Bronchial epithelial cell (primary cell): ENCODE measurements at regions not wholly inside any gene's neighbourhood (a gene's known extent, or its start where the extent isn't known, plus 50 kb on each side); places are given as distances from the start of the nearest gene placed in this dataset.
"Not testable (repeated sequence)": the region's sequence is repeated elsewhere in the genome, so short reads cannot be mapped to it uniquely, and the experiment has no call there.

ENCODE experiments used
- DNase-seq: peaks from one replicate; pipeline ENCODE4 v3.0.0-alpha.2; 2010; ENCODE audit warnings: low read depth
- FAIRE-seq: peaks from 2 replicates; lab custom pipeline; 2011; peaks lifted over from hg19 to GRCh38; lab: Jason Lieb, UNC
- H3K27me3 ChIP-seq: 2 replicates; pipeline ENCODE4 v1.5.1; 2011; ENCODE audit warnings: low read length; ENCODE audit not compliant: control insufficient read depth, insufficient read depth
- H3K36me3 ChIP-seq: 2 replicates; pipeline ENCODE4 v1.5.1; 2011; ENCODE audit warnings: low read length; ENCODE audit not compliant: control insufficient read depth, insufficient read depth
- H3K4me3 ChIP-seq: 2 replicates; pipeline ENCODE4 v1.5.1; 2011; ENCODE audit warnings: mild to moderate bottlenecking, low read depth, low read length, control low read depth

DNA sequence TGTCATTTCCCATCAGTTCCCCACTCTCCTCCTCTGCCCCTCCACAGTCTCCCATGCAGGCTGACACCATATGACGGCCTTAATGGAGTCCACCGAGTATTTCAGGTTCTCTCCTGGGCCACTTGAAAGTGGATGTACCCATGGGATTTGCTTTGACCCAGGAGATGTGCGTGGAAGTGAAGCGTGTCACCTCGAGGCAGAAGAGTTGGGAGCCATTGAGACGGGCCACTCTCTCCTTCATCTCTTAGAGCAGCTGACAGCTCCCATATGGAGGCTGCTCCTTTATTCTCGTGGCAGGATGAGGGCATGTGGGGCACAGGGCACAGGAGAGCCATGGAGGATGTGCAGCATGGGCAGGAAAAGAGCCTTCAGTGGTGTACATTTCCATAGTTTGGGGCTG is 144.7 kb upstream of the CRYM start:
- not testable (repeated sequence) for H3K4me3 ChIP-seq, H3K36me3 ChIP-seq, DNase-seq, FAIRE-seq, H3K27me3 ChIP-seq

DNA sequence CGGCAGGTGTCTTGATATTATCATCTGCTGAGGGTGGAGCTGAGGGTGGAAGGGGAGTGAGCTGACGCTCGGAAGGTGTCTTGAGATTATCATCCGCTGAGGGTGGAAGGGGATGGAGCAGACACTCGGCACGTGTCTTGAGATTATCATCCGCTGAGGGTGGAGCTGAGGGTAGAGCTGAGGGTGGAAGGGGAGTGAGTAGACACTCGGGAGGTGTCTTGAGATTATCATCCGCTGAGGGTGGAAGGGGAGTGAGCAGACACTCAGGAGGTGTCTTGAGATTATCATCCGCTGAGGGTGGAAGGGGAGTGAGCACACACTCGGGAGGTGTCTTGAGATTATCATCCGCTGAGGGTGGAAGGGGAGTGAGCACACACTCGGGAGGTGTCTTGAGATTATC is 126.6 kb upstream of the CRYM start:
- H3K27me3 ChIP-seq, DNase-seq, H3K4me3 ChIP-seq, FAIRE-seq, H3K36me3 ChIP-seq: not testable (repeated sequence)

GRCh38 chr16:21397866-21398265 is 119.8 kb upstream of the CRYM start:
- not testable (repeated sequence) for H3K36me3 ChIP-seq, DNase-seq, H3K4me3 ChIP-seq, FAIRE-seq, H3K27me3 ChIP-seq

- H3K36me3 ChIP-seq, FAIRE-seq, DNase-seq, H3K27me3 ChIP-seq, H3K4me3 ChIP-seq: not testable (repeated sequence)
These were observed 118.5 kb upstream of the CRYM start for GRCh38 chr16:21396545-21396944.

DNA sequence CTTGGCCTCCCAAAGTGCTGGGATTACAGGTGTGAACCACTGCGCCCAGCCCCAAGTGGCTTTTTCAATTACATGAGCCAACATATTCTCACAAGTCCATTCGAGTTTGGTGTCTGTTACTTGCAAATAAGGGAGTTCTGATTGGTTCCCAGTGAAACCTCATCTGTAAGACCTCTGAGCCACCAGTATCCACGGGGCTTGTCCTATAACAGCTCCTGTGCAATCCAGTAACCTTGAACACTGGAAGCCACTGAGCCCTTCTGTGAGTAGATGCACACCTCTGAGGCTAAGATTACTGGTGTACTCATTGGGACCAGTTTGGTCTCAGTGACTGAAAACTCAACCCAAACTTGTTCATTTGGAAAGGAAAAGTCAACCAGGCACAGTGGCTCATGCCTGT is 112.5 kb upstream of the CRYM start:
- not testable (repeated sequence) for FAIRE-seq, DNase-seq, H3K27me3 ChIP-seq

GRCh38 chr16:21389860-21390259 is 111.8 kb upstream of the CRYM start:
- H3K36me3 ChIP-seq, H3K27me3 ChIP-seq, H3K4me3 ChIP-seq, FAIRE-seq, DNase-seq: not testable (repeated sequence)

More for the DNA sequence above, 112.5 kb upstream of the CRYM start:
- H3K36me3 ChIP-seq, H3K4me3 ChIP-seq: not testable (repeated sequence)

DNA sequence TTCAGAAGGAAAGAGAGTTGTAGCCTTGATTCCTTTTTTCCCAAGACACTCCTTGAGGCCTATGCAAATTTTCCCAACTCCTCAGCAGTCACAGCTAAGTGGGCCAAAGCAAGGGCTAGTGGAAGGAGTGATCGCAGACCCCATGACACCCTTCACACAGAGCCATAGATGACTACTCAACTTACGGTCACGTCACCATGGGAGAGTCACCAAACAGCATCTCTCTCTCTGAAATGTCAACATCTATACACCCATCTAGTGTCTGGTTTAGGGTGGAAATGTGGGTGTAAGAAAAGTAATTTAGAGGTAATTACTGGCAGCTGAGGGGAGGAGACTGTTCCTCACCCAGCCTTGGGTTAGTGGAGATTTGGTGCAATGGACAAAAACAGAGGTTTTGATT is 109.7 kb upstream of the CRYM start:
- DNase-seq, H3K4me3 ChIP-seq, H3K27me3 ChIP-seq, H3K36me3 ChIP-seq, FAIRE-seq: not testable (repeated sequence)

- not testable (repeated sequence) for H3K27me3 ChIP-seq, FAIRE-seq
These were observed 108.3 kb upstream of the CRYM start for GRCh38 chr16:21386201-21386915.

GRCh38 chr16:21383682-21384081 is 105.6 kb upstream of the CRYM start:
- not testable (repeated sequence) for H3K27me3 ChIP-seq, DNase-seq, H3K36me3 ChIP-seq, FAIRE-seq, H3K4me3 ChIP-seq

More at GRCh38 chr16:21386201-21386915, 108.3 kb upstream of the CRYM start:
- not testable (repeated sequence) for DNase-seq, H3K4me3 ChIP-seq, H3K36me3 ChIP-seq

- H3K27me3 ChIP-seq, FAIRE-seq, DNase-seq, H3K36me3 ChIP-seq, H3K4me3 ChIP-seq: not testable (repeated sequence)
These were observed 101.6 kb upstream of the CRYM start for GRCh38 chr16:21379645-21380044.

DNA sequence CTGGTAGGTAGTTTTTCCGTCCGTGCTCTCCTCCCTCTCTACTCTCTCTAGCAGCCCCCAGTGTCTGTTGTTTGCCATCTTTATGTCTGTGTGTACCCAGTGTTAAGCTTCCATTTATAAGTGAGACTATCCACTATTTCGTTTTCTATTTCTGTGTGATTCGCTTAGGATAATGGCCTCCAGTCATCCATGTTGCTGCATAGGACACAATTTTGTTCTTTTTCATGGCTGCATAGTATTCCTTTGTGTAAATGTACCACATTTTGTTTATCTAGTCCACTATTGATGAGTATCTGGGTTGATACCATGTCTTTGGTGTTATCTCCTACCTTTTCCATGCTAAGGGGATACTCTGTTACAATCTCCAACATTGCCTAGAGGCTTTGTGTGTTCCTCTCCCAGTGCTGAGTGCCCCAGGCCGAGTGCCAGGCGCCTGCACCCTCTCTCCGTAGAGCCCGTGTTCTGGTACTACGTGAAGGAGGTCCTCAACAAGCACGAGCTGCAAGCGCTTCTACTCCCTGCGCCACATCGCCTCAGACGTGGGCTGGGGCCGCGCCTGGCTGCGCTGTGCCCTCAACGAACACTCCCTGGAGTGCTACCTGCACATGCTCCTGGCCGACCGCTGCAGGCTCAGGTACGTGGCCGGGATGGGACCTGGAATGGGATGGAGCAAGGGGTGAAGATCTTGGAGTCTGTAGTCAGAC is 98.3 kb upstream of the CRYM start:
- not testable (repeated sequence) for H3K27me3 ChIP-seq, H3K36me3 ChIP-seq, DNase-seq, H3K4me3 ChIP-seq, FAIRE-seq

- DNase-seq, H3K27me3 ChIP-seq, H3K4me3 ChIP-seq, H3K36me3 ChIP-seq, FAIRE-seq: not testable (repeated sequence)
These were observed 97.2 kb upstream of the CRYM start for GRCh38 chr16:21375334-21375733.

DNA sequence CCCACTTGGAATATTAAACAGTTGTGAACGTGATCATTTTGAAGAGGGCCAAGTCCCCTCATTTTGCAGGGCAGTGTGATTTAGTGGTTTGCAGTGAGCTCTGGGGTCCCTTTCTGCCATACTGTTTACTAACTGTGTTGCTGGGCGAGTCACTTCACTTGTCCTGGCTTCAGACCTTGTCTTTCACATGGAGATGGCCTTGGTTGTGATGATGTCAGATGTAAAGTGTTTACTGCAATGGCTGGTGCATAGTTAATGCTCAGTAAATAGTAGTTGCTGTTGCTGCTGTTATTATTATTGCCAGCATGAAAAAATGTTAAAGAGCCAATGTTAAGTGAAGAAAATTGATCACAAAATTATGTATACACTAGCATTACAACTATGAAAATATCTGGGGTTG is 95.4 kb upstream of the CRYM start:
- H3K36me3 ChIP-seq, DNase-seq, H3K4me3 ChIP-seq, FAIRE-seq, H3K27me3 ChIP-seq: not testable (repeated sequence)

- H3K4me3 ChIP-seq, FAIRE-seq, DNase-seq: not testable (repeated sequence)
These were observed 94.8 kb upstream of the CRYM start for GRCh38 chr16:21372862-21373261.

More at GRCh38 chr16:21372862-21373261, 94.8 kb upstream of the CRYM start:
- H3K27me3 ChIP-seq, H3K36me3 ChIP-seq: not testable (repeated sequence)
